HepG2 (cell line): ENCODE measurements at regions not wholly inside any gene's neighbourhood (a gene's known extent, or its start where the extent isn't known, plus 50 kb on each side); places are given as distances from the start of the nearest gene placed in this dataset.

Experiments
- CHCHD3 ChIP-seq: sonication (generic); formaldehyde crosslinking; IDR thresholded peaks from 2 replicates; pipeline ENCODE4 v1.8.0; 2022; ENCODE audit warnings: mild to moderate bottlenecking, missing genetic modification reagents, moderate library complexity
- CSRNP1 ChIP-seq: sonication (generic); formaldehyde crosslinking; IDR thresholded peaks from 2 replicates; pipeline ENCODE4 v1.8.1; 2023; ENCODE audit warnings: mild to moderate bottlenecking, missing genetic modification reagents
- GZF1 ChIP-seq: sonication (generic); formaldehyde crosslinking; IDR thresholded peaks from 2 replicates; pipeline ENCODE4 v1.5.1; 2020; ENCODE audit warnings: mild to moderate bottlenecking, missing genetic modification reagents
- JDP2 ChIP-seq: sonication (generic); formaldehyde crosslinking; IDR thresholded peaks from 2 replicates; pipeline ENCODE4 v1.8.1; 2022; ENCODE audit warnings: missing genetic modification reagents, borderline replicate concordance
- MXD1 ChIP-seq: sonication (generic); formaldehyde crosslinking; IDR thresholded peaks from 2 replicates; pipeline ENCODE4 v1.4.0; 2020; ENCODE audit warnings: mild to moderate bottlenecking, missing genetic modification reagents
- NCOA1 ChIP-seq: sonication (generic); formaldehyde crosslinking; IDR thresholded peaks from 2 replicates; pipeline ENCODE4 v1.9.0; 2021; ENCODE audit warnings: missing genetic modification reagents
- RAD51 ChIP-seq: fragments of 450-650 bp; IDR thresholded peaks from 2 replicates; pipeline ENCODE4 v1.6.1; 2016; ENCODE audit warnings: borderline replicate concordance
- RARA ChIP-seq: IDR thresholded peaks from 2 replicates; pipeline ENCODE4 v1.6.1; 2016; ENCODE audit warnings: missing genetic modification reagents, missing compliant biosample characterization
- RFXANK ChIP-seq: IDR thresholded peaks from 2 replicates; pipeline ENCODE4 v1.6.1; 2016
- RFXAP ChIP-seq: sonication (generic); formaldehyde crosslinking; IDR thresholded peaks from 2 replicates; pipeline ENCODE4 v1.4.0; 2020; ENCODE audit warnings: missing genetic modification reagents, borderline replicate concordance
- RXRA ChIP-seq: sonication (generic); formaldehyde crosslinking; IDR thresholded peaks from 2 replicates; pipeline ENCODE4 v1.5.1; 2020; ENCODE audit warnings: missing genetic modification reagents
- SMARCC2 ChIP-seq: fragments of 450-650 bp; IDR thresholded peaks from 2 replicates; pipeline ENCODE4 v1.6.1; 2017; ENCODE audit warnings: antibody characterized with exemption, mild to moderate bottlenecking
- ZBTB20 ChIP-seq: sonication (generic); formaldehyde crosslinking; IDR thresholded peaks from 2 replicates; pipeline ENCODE4 v1.8.1; 2023; ENCODE audit warnings: missing genetic modification reagents, low read depth, mild to moderate bottlenecking, borderline replicate concordance
- ZNF276 ChIP-seq: sonication (generic); formaldehyde crosslinking; IDR thresholded peaks from 2 replicates; pipeline ENCODE4 v1.4.0; 2020; ENCODE audit warnings: mild to moderate bottlenecking, low read depth, missing genetic modification reagents
- ZNF34 ChIP-seq: sonication (generic); formaldehyde crosslinking; IDR thresholded peaks from 2 replicates; pipeline ENCODE4 v1.4.0; 2020; ENCODE audit warnings: mild to moderate bottlenecking, missing genetic modification reagents, borderline replicate concordance
- ZNF709 ChIP-seq: sonication (generic); formaldehyde crosslinking; IDR thresholded peaks from 2 replicates; pipeline ENCODE4 v1.5.0; 2020; ENCODE audit warnings: mild to moderate bottlenecking, missing genetic modification reagents
- ZNF768 ChIP-seq: sonication (generic); formaldehyde crosslinking; IDR thresholded peaks from 2 replicates; pipeline ENCODE4 v1.4.0; 2020; ENCODE audit warnings: missing genetic modification reagents
- ZNF879 ChIP-seq: sonication (generic); formaldehyde crosslinking; IDR thresholded peaks from 2 replicates; pipeline ENCODE4 v1.8.1; 2023; ENCODE audit warnings: missing genetic modification reagents
- TF ChIP-seq, protein P1 (sequence below), 2 experiments: sonication (generic) in 1 of 2; formaldehyde crosslinking in 1 of 2; IDR thresholded peaks; 2 replicates each; pipeline versions ENCODE4 v1.5.1 to v1.6.1; 2011 to 2020; ENCODE audit warnings: borderline replicate concordance in 1 of 2, low read depth in 1 of 2, low read length in 1 of 2, mild to moderate bottlenecking in 1 of 2, missing genetic modification reagents in 1 of 2, moderate library complexity in 1 of 2
- TF ChIP-seq, protein P2 (sequence below): IDR thresholded peaks from 2 replicates; pipeline ENCODE4 v1.6.1; 2016
- TF ChIP-seq, protein P3 (sequence below): sonication (generic); formaldehyde crosslinking; IDR thresholded peaks from 2 replicates; pipeline ENCODE4 v1.4.0; 2020; ENCODE audit warnings: missing genetic modification reagents

GRCh38 chr20:53878262-53879047, 191.9 kb downstream of the BCAS1 start (continued):
- TF ChIP-seq ZNF34 (CRISPR knock-in tag) (no peak), ZNF768 (CRISPR knock-in tag) (no peak), RFXANK (no peak), ZNF276 (CRISPR knock-in tag) (0 out of 2 replicates have a peak, but pooled peaks have one; percentile 18), CHCHD3 (CRISPR knock-in tag) (no peak), SMARCC2 (no peak), RFXAP (no peak), RXRA (CRISPR knock-in tag) (no peak), NCOA1 (CRISPR knock-in tag) (0 out of 2 replicates have a peak, but pooled peaks have one; percentile 40), ZBTB20 (CRISPR knock-in tag) (no peak), ZNF709 (CRISPR knock-in tag) (no peak), GZF1 (CRISPR knock-in tag) (no peak), JDP2 (CRISPR knock-in tag) (no peak), RARA (CRISPR knock-in tag) (peak; percentile 93), ZNF879 (CRISPR knock-in tag) (0 out of 2 replicates have a peak, but pooled peaks have one; percentile 24), MXD1 (CRISPR knock-in tag) (no peak), RAD51 (no peak), CSRNP1 (CRISPR knock-in tag) (no peak)
- TF ChIP-seq, protein P1, sequence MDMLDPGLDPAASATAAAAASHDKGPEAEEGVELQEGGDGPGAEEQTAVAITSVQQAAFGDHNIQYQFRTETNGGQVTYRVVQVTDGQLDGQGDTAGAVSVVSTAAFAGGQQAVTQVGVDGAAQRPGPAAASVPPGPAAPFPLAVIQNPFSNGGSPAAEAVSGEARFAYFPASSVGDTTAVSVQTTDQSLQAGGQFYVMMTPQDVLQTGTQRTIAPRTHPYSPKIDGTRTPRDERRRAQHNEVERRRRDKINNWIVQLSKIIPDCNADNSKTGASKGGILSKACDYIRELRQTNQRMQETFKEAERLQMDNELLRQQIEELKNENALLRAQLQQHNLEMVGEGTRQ (IDR thresholded peaks at IDR 0.05; ENCODE audit: low read depth, low read length): no peak
- TF ChIP-seq, protein P1 (CRISPR knock-in tag; IDR thresholded peaks at IDR 0.05; ENCODE audit: borderline replicate concordance): no peak
- TF ChIP-seq, protein P2, sequence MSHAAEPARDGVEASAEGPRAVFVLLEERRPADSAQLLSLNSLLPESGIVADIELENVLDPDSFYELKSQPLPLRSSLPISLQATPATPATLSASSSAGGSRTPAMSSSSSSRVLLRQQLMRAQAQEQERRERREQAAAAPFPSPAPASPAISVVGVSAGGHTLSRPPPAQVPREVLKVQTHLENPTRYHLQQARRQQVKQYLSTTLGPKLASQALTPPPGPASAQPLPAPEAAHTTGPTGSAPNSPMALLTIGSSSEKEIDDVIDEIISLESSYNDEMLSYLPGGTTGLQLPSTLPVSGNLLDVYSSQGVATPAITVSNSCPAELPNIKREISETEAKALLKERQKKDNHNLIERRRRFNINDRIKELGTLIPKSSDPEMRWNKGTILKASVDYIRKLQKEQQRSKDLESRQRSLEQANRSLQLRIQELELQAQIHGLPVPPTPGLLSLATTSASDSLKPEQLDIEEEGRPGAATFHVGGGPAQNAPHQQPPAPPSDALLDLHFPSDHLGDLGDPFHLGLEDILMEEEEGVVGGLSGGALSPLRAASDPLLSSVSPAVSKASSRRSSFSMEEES (CRISPR knock-in tag): no peak
- TF ChIP-seq, protein P3, sequence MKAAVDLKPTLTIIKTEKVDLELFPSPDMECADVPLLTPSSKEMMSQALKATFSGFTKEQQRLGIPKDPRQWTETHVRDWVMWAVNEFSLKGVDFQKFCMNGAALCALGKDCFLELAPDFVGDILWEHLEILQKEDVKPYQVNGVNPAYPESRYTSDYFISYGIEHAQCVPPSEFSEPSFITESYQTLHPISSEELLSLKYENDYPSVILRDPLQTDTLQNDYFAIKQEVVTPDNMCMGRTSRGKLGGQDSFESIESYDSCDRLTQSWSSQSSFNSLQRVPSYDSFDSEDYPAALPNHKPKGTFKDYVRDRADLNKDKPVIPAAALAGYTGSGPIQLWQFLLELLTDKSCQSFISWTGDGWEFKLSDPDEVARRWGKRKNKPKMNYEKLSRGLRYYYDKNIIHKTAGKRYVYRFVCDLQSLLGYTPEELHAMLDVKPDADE (CRISPR knock-in tag): no peak
